MM.1S (cell line): ENCODE measurements at regions not wholly inside any gene's neighbourhood (a gene's known extent, or its start where the extent isn't known, plus 50 kb on each side); places are given as distances from the start of the nearest gene placed in this dataset.

ENCODE experiments used
- DNase-seq: peaks from one replicate; pipeline ENCODE4 v3.0.0-alpha.2; 2015
- H2AFZ ChIP-seq: fragments of 300-600 bp; sonication (generic); 2 replicates; pipeline ENCODE4 v1.6.0; 2016; ENCODE audit warnings: antibody characterized with exemption, low read length
- H3F3A ChIP-seq: fragments of 300-600 bp; sonication (generic); 2 replicates; pipeline ENCODE4 v1.6.1; 2016; ENCODE audit warnings: mild to moderate bottlenecking, antibody characterized with exemption, low read length, moderate library complexity, mixed read lengths; ENCODE audit not compliant: insufficient read depth
- H3K27ac ChIP-seq: fragments of 300-600 bp; sonication (generic); 2 replicates; pipeline ENCODE4 v1.5.1; 2016; ENCODE audit warnings: mild to moderate bottlenecking, low read length
- H3K27me3 ChIP-seq: fragments of 300-600 bp; sonication (generic); replicated peaks from 2 replicates; pipeline ENCODE4 v1.6.0; 2016; ENCODE audit warnings: low read length; ENCODE audit not compliant: insufficient read depth
- H3K36me3 ChIP-seq: fragments of 300-600 bp; sonication (generic); replicated peaks from 2 replicates; pipeline ENCODE4 v1.6.1; 2016; ENCODE audit warnings: mild to moderate bottlenecking, low read length, mixed read lengths; ENCODE audit not compliant: insufficient read depth
- H3K4me1 ChIP-seq: fragments of 300-600 bp; sonication (generic); 2 replicates; pipeline ENCODE4 v1.6.1; 2016; ENCODE audit warnings: low read length, mixed read lengths
- H3K4me2 ChIP-seq: fragments of 300-600 bp; sonication (generic); 2 replicates; pipeline ENCODE4 v1.6.0; 2016; ENCODE audit warnings: low read depth, low read length
- H3K4me3 ChIP-seq: fragments of 300-600 bp; sonication (generic); 2 replicates; pipeline ENCODE4 v1.5.1; 2016; ENCODE audit warnings: low read length, mixed read lengths
- H3K79me2 ChIP-seq: fragments of 300-600 bp; sonication (generic); 2 replicates; pipeline ENCODE4 v1.6.1; 2016; ENCODE audit warnings: mixed run types, low read length, mixed read lengths
- H3K9ac ChIP-seq: fragments of 300-600 bp; sonication (generic); 2 replicates; pipeline ENCODE4 v1.6.1; 2016; ENCODE audit warnings: low read length, mixed read lengths
- H3K9me2 ChIP-seq: fragments of 300-600 bp; sonication (generic); replicated peaks from 2 replicates; pipeline ENCODE4 v1.6.1; 2016; ENCODE audit warnings: mild to moderate bottlenecking, low read length, mixed read lengths; ENCODE audit not compliant: insufficient read depth
- H3K9me3 ChIP-seq: fragments of 300-600 bp; sonication (generic); replicated peaks from 2 replicates; pipeline ENCODE4 v1.6.1; 2016; ENCODE audit warnings: mild to moderate bottlenecking, low read length, mixed read lengths; ENCODE audit not compliant: insufficient read depth
- H4K20me1 ChIP-seq: fragments of 300-600 bp; sonication (generic); 2 replicates; pipeline ENCODE4 v1.6.1; 2016; ENCODE audit warnings: mild to moderate bottlenecking, low read length, moderate library complexity, mixed read lengths; ENCODE audit not compliant: insufficient read depth
- EZH2 ChIP-seq: fragments of 300-600 bp; sonication (generic); optimal IDR thresholded peaks from 2 replicates; pipeline ENCODE3; 2017; ENCODE audit warnings: low read depth, mild to moderate bottlenecking, antibody characterized with exemption, low read length, mixed read lengths
- EZH2phosphoT487 ChIP-seq: fragments of 300-600 bp; sonication (generic); IDR thresholded peaks from 2 replicates; pipeline ENCODE4 v1.6.1; 2018; ENCODE audit warnings: antibody characterized with exemption, low read length
- TF ChIP-seq, protein P1 (sequence below): fragments of 300-600 bp; sonication (generic); IDR thresholded peaks from 2 replicates; pipeline ENCODE4 v1.5.1; 2016; ENCODE audit warnings: antibody characterized with exemption, low read length, mixed read lengths

DNA sequence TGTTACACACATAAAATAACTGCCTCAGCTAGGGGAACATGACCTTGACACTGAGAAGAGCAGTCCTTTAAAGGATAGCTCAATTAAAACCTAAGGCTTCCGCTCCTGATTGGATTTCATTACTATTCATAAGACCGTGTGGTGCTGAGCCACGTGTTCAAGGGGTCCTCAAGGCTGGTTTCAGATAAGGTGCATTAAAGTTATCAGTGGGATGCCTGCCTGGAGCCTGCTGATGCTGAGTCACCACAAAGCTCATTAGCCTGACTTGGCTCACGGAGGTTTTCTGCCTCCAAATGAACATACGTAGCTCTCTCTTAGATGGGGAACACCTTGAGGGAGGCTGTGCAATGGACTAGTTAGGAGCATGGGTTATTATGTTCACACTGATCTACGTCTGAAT is 518.9 kb downstream of the TDRD15 start:
- Histone ChIP-seq H4K20me1 (no peaks in the 10 kb centered on the region), H3K9me3 (no peaks in the 10 kb centered on the region), H3K27ac (no peak overlapping the region), H3F3A (no peaks in the 10 kb centered on the region), H3K9me2 (no peaks in the 10 kb centered on the region), H3K4me1 (no peaks in the 10 kb centered on the region), H3K4me3 (no peak overlapping the region), H3K27me3 (no peaks in the 10 kb centered on the region), H3K4me2 (no peak overlapping the region), H2AFZ (no peak overlapping the region), H3K9ac (no peak overlapping the region), H3K79me2 (no peaks in the 10 kb centered on the region), H3K36me3 (no peaks in the 10 kb centered on the region)
- TF ChIP-seq EZH2phosphoT487 (no peak), EZH2 (no peak)
- TF ChIP-seq, protein P1, sequence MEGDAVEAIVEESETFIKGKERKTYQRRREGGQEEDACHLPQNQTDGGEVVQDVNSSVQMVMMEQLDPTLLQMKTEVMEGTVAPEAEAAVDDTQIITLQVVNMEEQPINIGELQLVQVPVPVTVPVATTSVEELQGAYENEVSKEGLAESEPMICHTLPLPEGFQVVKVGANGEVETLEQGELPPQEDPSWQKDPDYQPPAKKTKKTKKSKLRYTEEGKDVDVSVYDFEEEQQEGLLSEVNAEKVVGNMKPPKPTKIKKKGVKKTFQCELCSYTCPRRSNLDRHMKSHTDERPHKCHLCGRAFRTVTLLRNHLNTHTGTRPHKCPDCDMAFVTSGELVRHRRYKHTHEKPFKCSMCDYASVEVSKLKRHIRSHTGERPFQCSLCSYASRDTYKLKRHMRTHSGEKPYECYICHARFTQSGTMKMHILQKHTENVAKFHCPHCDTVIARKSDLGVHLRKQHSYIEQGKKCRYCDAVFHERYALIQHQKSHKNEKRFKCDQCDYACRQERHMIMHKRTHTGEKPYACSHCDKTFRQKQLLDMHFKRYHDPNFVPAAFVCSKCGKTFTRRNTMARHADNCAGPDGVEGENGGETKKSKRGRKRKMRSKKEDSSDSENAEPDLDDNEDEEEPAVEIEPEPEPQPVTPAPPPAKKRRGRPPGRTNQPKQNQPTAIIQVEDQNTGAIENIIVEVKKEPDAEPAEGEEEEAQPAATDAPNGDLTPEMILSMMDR, result no peak
- DNase-seq, result no peak

DNA sequence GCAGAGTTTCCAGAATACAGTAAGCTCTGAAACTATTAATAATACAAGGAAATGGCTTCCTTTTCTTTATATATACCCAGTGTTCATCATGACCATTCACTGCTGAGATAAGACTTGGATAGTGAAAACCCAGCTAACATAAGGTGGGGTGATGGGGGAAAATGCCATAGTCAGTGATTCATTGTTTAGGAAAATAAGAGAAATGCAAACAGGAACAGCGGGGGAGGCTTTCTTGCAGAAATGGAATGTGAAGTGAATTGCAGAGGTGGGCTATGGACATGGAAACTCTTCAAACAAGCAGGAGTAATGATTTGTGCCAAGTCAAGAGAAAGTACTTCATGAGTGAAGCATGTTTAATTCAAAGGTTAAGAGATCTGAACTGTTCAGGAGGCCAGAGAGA is 519.4 kb downstream of the TDRD15 start:
- Histone ChIP-seq H3K9me2 (no peaks in the 10 kb centered on the region), H3K4me1 (no peaks in the 10 kb centered on the region), H3K4me2 (no peak overlapping the region), H3K27me3 (no peaks in the 10 kb centered on the region), H3K4me3 (no peak overlapping the region), H3K79me2 (no peaks in the 10 kb centered on the region), H3F3A (no peaks in the 10 kb centered on the region), H3K9me3 (no peaks in the 10 kb centered on the region), H3K9ac (no peak overlapping the region), H3K36me3 (no peaks in the 10 kb centered on the region), H2AFZ (no peak overlapping the region), H3K27ac (no peak overlapping the region), H4K20me1 (no peaks in the 10 kb centered on the region)
- TF ChIP-seq EZH2phosphoT487 (no peak), EZH2 (no peak)
- TF ChIP-seq, protein P1, result no peak
- DNase-seq, result no peak

DNA sequence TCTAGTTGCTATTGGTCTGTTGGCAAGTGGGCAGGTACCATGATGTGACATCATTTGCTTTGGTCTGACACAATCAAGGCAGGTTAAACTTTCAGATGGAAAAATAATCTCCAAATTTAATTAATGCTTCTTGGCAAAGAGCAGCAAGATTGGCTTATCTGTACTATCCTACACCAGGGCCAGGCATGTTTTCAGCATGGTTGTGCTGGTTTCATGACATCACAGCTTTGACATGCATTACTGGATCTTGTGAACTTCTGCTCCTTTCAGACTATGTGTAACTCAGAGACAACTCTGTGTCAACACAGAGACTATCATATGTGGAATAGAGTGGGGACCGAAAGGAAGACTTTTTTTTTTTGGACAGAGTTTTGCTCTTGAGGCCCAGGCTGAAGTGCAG is 520.5 kb downstream of the TDRD15 start:
- Histone ChIP-seq H3K27ac (no peak overlapping the region), H3K9ac (no peak overlapping the region), H3K4me1 (no peaks in the 10 kb centered on the region), H2AFZ (no peak overlapping the region), H3K36me3 (no peaks in the 10 kb centered on the region), H3K27me3 (no peaks in the 10 kb centered on the region), H3K79me2 (no peaks in the 10 kb centered on the region), H4K20me1 (no peaks in the 10 kb centered on the region), H3F3A (no peaks in the 10 kb centered on the region), H3K9me2 (no peaks in the 10 kb centered on the region), H3K4me3 (no peak overlapping the region), H3K9me3 (no peaks in the 10 kb centered on the region), H3K4me2 (no peak overlapping the region)
- no peak for DNase-seq
- TF ChIP-seq EZH2phosphoT487, result no peak
- TF ChIP-seq EZH2, result no peak
- TF ChIP-seq, protein P1, result no peak
